ENCODE measurements at regions not wholly inside any gene's neighbourhood (a gene's known extent, or its start where the extent isn't known, plus 50 kb on each side); places are given as distances from the start of the nearest gene placed in this dataset.

GRCh38 chr2:133651861-133652260, 83.6 kb upstream of the NCKAP5 start:
- TF ChIP-seq EZH2 (IDR thresholded peaks at IDR 0.05; ENCODE audit: borderline replicate concordance, low read length) = no peak
- TF ChIP-seq CTCF (IDR thresholded peaks at IDR 0.05; ENCODE audit: low read length) = no peak
